ENCODE measurements at regions not wholly inside any gene's neighbourhood (a gene's known extent, or its start where the extent isn't known, plus 50 kb on each side); places are given as distances from the start of the nearest gene placed in this dataset.
"Not testable (repeated sequence)": the region's sequence is repeated elsewhere in the genome, so short reads cannot be mapped to it uniquely, and the experiment has no call there.

DNA sequence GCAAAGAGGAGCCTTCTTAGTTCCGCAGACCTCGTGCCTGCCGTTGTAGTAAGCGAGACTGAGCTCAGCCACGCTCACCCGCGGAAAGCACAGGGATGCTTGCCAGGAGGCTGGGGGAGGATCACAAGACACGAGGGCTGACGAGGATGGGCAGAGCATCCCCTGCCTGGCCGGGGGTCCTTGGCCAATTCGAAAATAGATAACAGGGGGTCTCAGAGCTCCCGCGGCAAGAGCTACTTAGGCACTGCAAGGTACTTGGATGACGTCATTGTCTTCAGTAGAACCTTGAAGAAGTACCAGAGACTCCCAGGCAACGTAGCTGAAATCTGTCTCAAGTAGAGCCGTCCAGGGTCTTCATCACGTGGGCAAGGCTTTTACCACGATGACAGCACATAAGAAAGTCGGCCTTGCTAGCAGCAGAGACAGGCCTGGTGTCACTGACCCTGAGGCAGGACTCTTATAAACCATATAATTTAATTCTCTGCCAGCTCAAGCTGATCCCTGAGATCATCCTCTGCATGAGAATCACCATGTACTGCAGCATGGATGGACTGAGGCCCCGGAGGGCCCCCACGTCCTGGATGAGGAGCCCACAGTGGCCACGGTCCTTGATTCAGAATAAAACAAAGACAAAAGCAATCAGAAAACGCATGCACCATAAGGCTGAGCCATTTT is 81.9 kb downstream of the TMEM18 start:
- DNase-seq: no peak

DNA sequence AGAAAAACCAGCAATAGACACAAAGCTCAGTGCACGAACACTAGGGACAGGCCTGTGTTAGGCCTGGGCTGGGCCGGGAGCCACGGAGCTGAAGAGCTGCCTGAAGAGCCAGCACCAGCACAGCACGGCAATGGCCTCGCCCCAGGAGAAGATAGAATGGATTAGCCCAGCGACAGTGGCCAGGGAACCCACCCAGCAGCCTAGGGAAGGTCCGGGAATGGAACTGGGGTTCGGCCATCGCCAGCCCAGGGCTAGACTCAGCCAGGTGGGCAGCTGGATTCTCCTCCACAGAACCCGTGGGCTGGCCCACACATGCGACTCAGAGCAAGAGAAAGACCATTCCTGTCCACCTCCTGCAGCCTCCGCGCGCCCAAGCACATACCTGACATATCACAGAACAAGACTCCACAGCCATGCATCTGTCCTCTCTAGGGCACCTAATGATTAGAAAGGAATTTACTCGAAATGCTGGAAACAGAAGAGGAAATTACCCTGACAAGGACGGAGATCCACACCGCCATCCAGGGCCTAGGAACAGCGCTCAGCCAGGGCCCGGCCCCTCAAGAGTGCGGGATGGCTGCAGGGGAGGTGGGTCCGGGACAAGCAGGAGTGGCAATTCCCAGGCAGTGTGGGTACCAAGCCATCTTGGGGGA is 82.8 kb downstream of the TMEM18 start:
- no peak for DNase-seq

DNA sequence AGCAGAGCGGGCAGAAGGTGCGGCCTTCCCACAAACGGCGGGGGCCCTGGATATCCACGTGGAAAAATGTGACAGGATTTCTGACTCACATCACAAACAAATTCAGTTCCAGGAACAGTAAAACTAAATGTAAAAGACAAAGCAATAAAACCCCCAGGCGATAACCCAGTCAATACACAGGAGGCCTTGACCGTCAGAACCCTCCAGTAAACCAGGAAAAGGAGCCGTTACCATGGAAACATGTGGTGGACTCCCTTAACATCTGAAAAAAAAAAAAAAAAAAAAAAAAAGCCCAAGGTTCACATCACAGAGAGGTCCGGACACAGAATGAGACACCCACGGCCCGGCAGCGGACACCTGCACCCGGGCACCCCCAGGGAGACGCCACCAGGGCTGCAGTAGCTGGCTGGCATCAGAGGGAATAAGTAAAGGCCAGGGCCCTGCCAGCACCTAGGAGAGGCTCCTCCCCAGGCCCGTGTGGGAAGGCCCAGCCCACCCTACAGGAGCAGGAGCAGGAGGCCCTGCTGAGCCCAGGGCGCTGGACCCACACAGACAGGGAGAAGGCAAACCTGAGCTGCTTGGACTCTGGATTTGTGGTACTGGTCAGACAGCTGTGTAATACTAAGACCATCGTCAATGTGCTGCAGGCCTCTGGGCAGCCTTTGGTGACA is 83.7 kb downstream of the TMEM18 start:
- DNase-seq: no peak

DNA sequence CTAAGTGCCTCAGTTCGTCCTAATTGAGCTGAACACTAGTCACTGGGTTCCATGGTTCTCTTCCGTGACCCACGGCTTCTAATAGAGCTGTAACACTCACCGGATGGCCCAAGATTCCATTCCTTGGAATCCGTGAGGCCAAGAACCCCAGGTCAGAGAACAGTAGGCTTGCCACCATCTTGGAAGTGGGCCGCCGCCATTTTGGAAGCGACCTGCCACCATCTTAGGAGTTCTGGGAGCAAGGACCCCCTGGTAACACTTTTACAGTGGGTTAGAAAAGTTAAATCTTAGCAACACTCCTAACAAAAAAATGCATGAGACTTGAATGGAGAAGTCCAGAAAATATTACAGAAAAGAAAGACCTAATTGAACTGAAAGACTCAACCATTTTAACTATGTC is 84.5 kb downstream of the TMEM18 start:
- no peak for DNase-seq

DNA sequence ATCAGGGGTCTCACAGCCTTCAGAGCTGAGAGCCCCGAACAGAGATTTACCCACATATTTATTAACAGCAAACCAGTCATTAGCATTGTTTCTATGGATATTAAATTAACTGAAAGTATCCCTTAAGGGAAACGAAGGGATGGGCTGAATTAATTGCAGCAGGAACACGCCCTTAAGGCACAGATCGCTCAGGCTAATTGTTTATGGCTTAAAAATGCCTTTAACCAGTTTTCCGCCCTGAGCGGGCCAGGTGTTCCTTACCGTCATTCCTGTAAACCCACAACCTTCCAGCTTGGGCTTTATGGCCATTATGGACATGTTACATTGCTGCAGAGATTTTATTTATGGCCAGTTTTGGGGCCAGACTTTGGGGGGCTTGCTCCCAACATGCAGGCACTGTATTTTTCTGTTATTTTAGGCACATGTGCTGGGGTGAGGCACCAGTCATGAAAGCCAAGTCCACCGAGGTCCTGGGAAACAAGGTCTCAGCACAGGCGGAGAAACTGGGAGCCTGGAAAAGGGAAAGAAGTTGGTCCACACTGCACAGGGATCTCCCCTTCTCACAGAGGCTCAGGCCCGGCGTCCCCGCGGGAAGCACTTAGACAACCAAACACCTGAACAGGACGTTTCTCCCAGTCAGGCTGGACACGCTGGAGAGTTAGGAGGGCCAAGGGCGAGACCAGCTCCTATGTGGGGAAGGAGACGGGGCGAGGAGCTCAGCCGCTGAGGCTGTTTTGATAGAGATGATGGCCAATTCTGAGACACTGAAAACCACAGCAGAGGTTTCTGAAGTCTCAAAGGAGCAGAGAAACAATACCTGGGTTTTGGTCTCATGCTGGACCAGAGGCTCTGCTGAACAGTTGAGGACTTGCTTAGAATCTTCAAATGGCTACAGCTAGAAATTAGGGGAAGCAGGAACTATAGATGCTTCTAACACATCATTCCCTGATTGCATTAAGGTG is 86.7 kb downstream of the TMEM18 start:
- DNase-seq: no peak

DNA sequence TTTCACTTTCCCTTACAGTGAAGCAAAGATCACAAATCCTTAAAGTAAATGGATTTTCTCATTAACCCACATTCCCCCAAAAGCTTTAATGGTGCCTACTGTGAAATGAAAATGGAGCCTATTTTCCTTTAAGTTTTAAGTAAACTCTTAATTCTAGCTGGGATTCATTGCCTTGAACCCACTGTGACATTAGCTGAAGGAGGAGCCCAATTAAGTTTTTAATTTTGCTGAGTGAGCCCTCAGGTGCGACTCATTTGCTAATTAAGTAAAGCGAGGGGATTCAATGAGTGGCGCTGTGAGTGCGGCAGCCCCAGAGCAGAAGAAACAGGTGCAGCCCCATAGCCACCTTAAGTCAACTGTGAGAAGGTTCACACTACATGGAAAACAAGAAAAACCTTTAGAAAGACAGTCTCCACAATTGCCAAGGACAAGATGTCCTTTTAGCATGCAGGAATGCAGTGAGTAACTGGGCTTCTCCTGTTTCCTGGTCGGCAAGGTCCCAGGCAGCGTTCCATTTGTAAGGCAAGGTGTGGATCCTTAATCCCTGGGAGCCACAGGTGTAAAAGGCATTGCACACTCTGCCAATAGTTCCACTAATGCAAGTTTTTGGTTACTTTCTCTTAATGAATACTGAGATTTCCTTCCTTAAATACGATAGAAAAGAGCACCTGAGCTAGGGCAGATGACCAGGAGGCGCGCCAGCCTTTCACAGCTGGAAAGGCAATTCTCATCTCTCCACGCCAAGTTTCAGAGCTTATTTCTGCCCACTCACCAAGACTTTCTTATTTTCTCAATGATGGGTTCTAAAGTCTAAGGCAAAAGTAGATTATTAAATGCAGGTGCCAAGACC is 87.7 kb downstream of the TMEM18 start:
- DNase-seq: no peak

- DNase-seq: no peak
Measured at GRCh38 chr2:588074-588645, 89.0 kb downstream of the TMEM18 start.

- no peak for DNase-seq
Measured at GRCh38 chr2:587087-587960, 89.9 kb downstream of the TMEM18 start.

DNA sequence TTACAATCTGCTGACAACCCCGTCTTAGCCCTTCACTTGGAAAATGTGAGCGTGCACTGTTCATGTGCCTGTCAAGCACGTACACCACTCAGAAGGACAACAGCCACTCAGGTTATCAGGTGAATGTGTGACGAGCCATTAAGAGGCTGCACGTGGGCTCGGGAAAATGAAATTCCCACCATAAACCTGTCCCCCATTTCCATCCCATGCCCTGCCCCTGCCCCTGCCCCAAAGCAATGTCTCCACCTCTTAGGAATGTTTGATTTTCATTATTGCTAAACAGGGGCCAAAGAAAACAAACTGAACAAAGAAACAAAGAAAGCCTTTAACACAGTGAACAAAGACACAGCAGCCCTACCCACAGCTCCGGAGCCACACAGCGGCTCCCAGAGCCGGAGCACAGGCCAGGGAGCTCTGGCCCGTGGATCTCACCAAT is 90.5 kb downstream of the TMEM18 start:
- no peak for DNase-seq

GRCh38 chr2:584863-585823 is 92.1 kb downstream of the TMEM18 start:
- DNase-seq: peak; percentile 38

DNA sequence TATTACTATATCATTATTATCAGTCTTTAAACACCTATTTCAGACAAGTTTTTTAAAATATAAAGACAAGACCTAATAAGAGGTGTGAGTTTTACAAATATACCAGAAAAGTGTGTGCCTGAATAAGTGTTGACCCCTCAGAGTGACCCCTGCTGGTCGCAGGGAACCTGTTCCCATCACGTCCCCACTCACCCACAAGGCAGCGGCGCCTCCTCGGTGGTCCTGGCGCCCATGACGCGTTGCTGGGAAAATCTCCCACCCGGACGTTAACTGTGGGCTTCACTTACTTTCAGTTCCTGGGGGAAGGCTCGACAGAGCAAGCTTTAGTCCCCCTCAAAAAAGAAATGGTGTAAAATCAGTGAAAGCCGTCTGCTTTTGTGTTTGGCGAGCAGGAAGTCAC is 93.5 kb downstream of the TMEM18 start:
- DNase-seq: no peak

- DNase-seq: no peak
Measured at GRCh38 chr2:582792-583528, 94.2 kb downstream of the TMEM18 start.

GRCh38 chr2:582289-582688 is 94.9 kb downstream of the TMEM18 start:
- DNase-seq: not testable (repeated sequence)

GRCh38 chr2:579961-580360 is 97.2 kb downstream of the TMEM18 start:
- no peak for DNase-seq

DNA sequence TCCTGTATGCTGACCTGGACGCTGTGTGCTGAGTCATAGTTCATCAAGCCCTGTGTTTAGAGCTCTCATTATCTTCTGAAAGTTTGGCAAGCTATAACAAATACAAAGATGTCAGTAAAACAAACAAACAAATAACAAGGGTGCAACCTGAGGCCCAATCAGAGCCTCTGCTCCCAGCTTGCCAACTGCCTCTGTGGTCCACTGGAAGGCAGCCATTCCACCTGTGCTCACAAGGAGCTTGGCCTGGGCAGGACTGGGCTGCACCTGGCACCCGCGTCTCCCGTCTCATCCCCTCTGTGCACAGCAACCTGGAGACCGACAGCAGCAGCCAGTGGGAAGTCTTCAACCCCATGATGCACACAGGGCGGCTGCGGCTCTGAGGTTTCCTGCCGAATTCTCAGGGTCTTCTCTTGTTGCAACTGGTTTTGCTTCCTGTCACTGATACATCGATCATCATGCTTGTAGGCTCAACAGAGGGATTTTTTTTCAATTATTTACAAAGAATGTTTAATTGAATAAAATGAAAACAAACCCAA is 97.8 kb downstream of the TMEM18 start:
- no peak for DNase-seq

- no peak for DNase-seq
Measured at GRCh38 chr2:576292-576691, 100.9 kb downstream of the TMEM18 start.

DNA sequence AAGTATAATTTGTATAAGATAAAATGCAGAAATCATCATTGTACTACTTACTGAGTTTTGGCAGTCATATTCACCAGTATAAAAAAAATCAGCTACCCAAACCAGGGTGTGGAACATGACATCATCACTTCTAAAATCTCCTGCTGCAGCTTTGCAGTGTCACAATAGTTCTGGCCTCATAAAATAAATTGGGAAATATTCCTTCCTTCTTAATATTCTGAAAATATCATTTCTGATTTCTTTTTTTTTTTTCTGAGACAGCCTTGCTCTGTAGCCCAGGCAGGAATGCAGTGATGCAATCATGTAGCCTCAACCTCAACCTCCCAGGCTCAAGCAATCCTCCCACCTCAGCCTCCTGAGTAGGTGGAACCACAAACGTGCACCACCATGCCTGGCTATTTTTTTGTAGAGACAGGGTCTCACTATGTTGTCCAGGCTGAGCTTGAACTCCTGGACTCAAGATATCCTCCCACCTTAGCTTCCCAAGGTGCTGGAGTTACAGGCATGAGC is 101.4 kb downstream of the TMEM18 start:
- DNase-seq: no peak

Measured in CD4-positive, alpha-beta T cell treated with Interleukin-21 for 1 hour (primary cell).